ENCODE measurements at regions not wholly inside any gene's neighbourhood (a gene's known extent, or its start where the extent isn't known, plus 50 kb on each side); places are given as distances from the start of the nearest gene placed in this dataset.

DNA sequence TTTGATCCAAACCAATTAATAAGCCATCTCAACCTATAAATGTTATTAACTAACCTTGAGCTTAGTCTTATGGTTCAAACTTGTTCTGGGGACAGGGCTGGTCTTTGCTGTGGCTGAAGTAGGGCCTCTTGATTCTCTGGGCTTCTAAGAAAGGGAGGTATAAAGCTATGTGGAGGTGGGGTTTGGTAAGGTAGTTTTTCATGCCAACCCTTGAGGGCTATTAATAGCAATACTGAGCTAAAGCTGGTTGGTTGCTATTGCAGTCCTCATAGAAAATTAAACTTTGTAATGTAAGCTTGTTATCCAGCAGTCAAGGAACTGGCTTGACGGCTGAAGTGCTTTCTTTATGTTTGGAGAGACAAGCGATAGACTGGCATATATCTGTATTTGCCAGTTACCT, 112.1 kb downstream of the RND3 start:
- no peak overlapping the region for H3K4me3 ChIP-seq (ENCODE audit: control insufficient read depth, low read depth, low read length)
- TF ChIP-seq, protein P1, sequence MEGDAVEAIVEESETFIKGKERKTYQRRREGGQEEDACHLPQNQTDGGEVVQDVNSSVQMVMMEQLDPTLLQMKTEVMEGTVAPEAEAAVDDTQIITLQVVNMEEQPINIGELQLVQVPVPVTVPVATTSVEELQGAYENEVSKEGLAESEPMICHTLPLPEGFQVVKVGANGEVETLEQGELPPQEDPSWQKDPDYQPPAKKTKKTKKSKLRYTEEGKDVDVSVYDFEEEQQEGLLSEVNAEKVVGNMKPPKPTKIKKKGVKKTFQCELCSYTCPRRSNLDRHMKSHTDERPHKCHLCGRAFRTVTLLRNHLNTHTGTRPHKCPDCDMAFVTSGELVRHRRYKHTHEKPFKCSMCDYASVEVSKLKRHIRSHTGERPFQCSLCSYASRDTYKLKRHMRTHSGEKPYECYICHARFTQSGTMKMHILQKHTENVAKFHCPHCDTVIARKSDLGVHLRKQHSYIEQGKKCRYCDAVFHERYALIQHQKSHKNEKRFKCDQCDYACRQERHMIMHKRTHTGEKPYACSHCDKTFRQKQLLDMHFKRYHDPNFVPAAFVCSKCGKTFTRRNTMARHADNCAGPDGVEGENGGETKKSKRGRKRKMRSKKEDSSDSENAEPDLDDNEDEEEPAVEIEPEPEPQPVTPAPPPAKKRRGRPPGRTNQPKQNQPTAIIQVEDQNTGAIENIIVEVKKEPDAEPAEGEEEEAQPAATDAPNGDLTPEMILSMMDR (conservative IDR thresholded peaks at IDR 0.05; ENCODE audit: control insufficient read depth, insufficient read depth, low read depth, low read length) = no peak
- no peak for DNase-seq (ENCODE audit: low read depth)

DNA sequence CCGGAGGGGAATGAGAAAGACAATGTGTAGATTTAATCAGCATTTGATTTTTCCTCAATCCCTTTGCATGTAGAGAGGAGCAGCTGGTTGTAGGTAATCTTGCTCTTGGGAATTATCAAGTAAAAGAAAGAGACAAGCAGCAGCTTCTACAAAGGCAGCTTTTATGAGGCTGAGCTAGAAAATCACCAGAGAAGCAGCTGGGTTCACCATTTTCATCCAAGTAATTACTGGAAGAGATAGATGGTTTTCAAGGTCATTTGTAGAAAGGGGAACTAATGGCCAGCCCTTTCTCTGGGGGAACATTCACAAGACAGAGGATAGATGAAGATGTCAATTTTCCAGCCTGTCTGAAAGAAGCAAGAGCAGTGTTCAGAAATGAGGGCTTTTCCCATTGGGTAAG, 113.0 kb downstream of the RND3 start:
- H3K4me3 ChIP-seq (ENCODE audit: control insufficient read depth, low read depth, low read length) = no peak overlapping the region
- TF ChIP-seq, protein P1 (conservative IDR thresholded peaks at IDR 0.05; ENCODE audit: control insufficient read depth, insufficient read depth, low read depth, low read length) = no peak

DNA sequence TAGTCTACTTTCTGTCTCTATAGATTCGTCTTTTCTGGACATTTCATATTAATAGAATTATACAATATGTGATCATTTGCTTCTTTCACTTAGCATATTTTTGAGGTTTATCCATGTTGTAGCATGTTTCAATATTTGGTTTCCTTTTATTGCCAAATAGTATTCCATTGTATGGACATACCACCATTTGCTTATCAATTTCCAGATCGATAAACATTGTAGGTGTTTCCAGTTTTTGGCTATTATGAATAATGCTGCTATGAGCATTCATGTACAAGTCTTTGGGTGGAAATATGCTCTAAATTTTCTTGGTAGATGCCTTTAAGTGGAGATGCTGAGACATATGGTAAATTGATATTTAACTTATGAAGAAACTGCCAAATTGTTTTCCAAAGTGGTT, 114.1 kb downstream of the RND3 start:
- H3K4me3 ChIP-seq (ENCODE audit: control insufficient read depth, low read depth, low read length) = no peak overlapping the region
- DNase-seq (ENCODE audit: low read depth) = no peak
- TF ChIP-seq, protein P1 (conservative IDR thresholded peaks at IDR 0.05; ENCODE audit: control insufficient read depth, insufficient read depth, low read depth, low read length) = no peak

More for the DNA sequence above, 113.0 kb downstream of the RND3 start:
- no peak for DNase-seq (ENCODE audit: low read depth)

DNA sequence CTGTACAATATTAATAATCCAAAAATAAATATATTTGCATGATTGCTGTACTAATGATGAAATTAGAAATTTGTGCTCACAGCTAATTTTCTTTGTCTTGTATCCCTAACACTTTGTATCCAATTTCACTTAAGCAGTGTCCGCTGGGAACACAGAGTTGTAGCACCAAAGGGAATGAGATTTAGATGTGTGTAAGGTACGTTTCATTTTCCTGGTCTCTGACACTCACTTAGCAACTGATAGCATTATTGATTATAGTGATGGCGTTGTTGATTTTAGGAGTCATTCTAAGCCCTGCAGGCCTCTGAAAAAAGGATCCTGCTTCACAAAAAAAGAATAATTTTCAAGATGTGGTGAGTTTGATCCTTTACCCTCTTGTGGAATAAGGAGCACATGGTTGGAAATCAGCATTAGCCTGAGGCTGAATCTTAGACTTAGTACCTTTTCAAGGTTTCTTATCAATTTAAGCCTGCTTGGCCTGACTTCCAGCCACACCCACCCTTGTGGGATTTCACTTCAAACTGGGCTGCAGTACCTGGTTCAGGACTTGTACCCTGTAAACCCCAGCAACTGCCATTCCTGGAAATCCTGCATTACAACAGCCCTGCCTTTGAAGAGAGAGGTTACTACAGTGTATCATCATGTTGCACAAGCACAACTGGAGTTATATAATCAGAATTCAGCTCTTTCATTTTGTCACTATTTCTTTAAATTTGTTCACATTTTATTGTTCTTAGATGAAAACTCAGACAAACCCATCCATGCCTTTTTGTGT, 116.2 kb downstream of the RND3 start:
- no peak overlapping the region for H3K4me3 ChIP-seq (ENCODE audit: control insufficient read depth, low read depth, low read length)
- TF ChIP-seq, protein P1 (conservative IDR thresholded peaks at IDR 0.05; ENCODE audit: control insufficient read depth, insufficient read depth, low read depth, low read length) = no peak
- DNase-seq (ENCODE audit: low read depth) = no peak

DNA sequence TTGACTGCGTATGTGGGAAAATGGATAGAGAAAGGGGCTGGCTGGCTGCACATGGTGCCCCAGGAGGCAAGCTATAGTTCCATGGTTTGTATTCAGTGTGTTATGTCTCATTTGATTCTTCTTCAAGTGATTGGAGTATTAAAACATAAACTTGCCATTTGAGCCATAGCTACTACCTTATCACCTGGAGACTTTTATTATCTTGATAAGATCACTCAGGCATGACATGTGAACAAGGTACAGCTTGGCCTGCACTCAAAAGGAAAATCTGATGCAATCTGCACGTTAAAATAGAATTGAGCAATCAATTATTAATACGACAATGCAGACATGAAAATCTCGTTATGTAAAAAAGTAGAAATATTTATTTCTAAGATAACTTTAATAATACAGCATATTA, 116.9 kb downstream of the RND3 start:
- no peak for DNase-seq (ENCODE audit: low read depth)
- TF ChIP-seq, protein P1 (conservative IDR thresholded peaks at IDR 0.05; ENCODE audit: control insufficient read depth, insufficient read depth, low read depth, low read length) = no peak

DNA sequence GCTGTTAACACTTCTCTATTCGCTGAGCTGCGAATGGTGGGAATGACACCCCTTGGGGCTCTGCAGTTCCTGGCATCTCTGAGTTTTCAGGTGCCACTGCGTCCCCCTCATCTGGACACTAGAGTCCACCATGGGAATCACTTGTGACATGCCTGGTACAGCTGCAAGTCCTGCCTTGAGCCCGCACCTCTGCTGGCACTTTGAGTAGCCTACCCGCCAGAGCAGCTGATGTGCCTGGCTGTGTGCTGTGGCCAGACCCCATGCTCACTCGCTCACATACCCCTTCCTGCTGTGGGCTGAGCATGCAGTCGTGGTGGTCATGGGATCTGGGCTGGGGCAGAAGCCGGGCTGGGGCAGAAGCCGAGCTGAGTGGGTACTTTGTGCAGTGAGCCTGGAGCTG, 117.6 kb downstream of the RND3 start:
- no peak for DNase-seq (ENCODE audit: low read depth)
- TF ChIP-seq, protein P1 (conservative IDR thresholded peaks at IDR 0.05; ENCODE audit: control insufficient read depth, insufficient read depth, low read depth, low read length) = no peak
- no peak overlapping the region for H3K4me3 ChIP-seq (ENCODE audit: control insufficient read depth, low read depth, low read length)

More for the DNA sequence above, 116.9 kb downstream of the RND3 start:
- H3K4me3 ChIP-seq (ENCODE audit: control insufficient read depth, low read depth, low read length) = no peak overlapping the region
